Keratinocyte (primary cell): ENCODE measurements at regions not wholly inside any gene's neighbourhood (a gene's known extent, or its start where the extent isn't known, plus 50 kb on each side); places are given as distances from the start of the nearest gene placed in this dataset.

Source experiments
- DNase-seq: peaks from one replicate; pipeline ENCODE4 v3.0.0-alpha.2; 2011; ENCODE audit warnings: low read depth, missing footprints, low spot score
- FAIRE-seq: peaks from 2 replicates; lab custom pipeline; 2011; peaks lifted over from hg19 to GRCh38; lab: Jason Lieb, UNC
- H2AFZ ChIP-seq: 2 replicates; pipeline ENCODE4 v1.6.0; 2012; ENCODE audit warnings: low read length, control low read depth, inconsistent platforms; ENCODE audit not compliant: control insufficient read depth
- H3K27ac ChIP-seq: 2 replicates; pipeline ENCODE4 v1.5.1; 2011; ENCODE audit warnings: low read length; ENCODE audit not compliant: control insufficient read depth, insufficient read depth
- H3K27me3 ChIP-seq: 3 replicates; pipeline ENCODE4 v1.6.0; 2011; ENCODE audit warnings: low read length; ENCODE audit not compliant: control insufficient read depth, insufficient read depth; ENCODE audit errors: extremely low read depth
- H3K36me3 ChIP-seq, 2 experiments: 2 replicates in 1 of 2; 3 replicates in 1 of 2; pipeline ENCODE4 v1.5.1; 2011; ENCODE audit warnings: low read length in 2 of 2, mild to moderate bottlenecking in 1 of 2; ENCODE audit not compliant: control insufficient read depth in 2 of 2, insufficient read depth in 2 of 2; ENCODE audit errors: extremely low read depth in 1 of 2
- H3K4me1 ChIP-seq: 3 replicates; pipeline ENCODE4 v1.5.1; 2011; ENCODE audit warnings: low read length; ENCODE audit not compliant: control insufficient read depth, insufficient read depth; ENCODE audit errors: extremely low read depth
- H3K4me2 ChIP-seq: 3 replicates; pipeline ENCODE4 v1.6.0; 2011; ENCODE audit warnings: low read depth, low read length; ENCODE audit not compliant: control insufficient read depth, insufficient read depth; ENCODE audit errors: extremely low read depth
- H3K4me3 ChIP-seq, 3 experiments: fragments of 200-600 bp in 1 of 3; sonication (generic) in 1 of 3; 2 replicates in 2 of 3; 3 replicates in 1 of 3; pipeline ENCODE4 v1.5.1; 2011 to 2016; ENCODE audit warnings: low read length in 3 of 3, mild to moderate bottlenecking in 3 of 3, control low read depth in 2 of 3, inconsistent platforms in 1 of 3, low read depth in 1 of 3, mixed read lengths in 1 of 3, mixed run types in 1 of 3, moderate library complexity in 1 of 3; ENCODE audit not compliant: control insufficient read depth in 2 of 3, insufficient read depth in 2 of 3; ENCODE audit errors: extremely low read depth in 1 of 3
- H3K79me2 ChIP-seq: 2 replicates; pipeline ENCODE4 v1.6.0; 2012; ENCODE audit warnings: low read length; ENCODE audit not compliant: control insufficient read depth, insufficient read depth
- H3K9ac ChIP-seq: 3 replicates; pipeline ENCODE4 v1.6.0; 2011; ENCODE audit warnings: low read length; ENCODE audit not compliant: control insufficient read depth, insufficient read depth; ENCODE audit errors: extremely low read depth
- H3K9me1 ChIP-seq: 3 replicates; pipeline ENCODE4 v1.6.0; 2011; ENCODE audit warnings: low read length; ENCODE audit not compliant: control insufficient read depth, insufficient read depth; ENCODE audit errors: extremely low read depth
- H3K9me3 ChIP-seq: 2 replicates; pipeline ENCODE4 v1.5.1; 2012; ENCODE audit warnings: low read depth, low read length; ENCODE audit not compliant: control insufficient read depth
- H4K20me1 ChIP-seq: 3 replicates; pipeline ENCODE4 v1.6.0; 2011; ENCODE audit warnings: low read length; ENCODE audit not compliant: control insufficient read depth, insufficient read depth; ENCODE audit errors: extremely low read depth
- CTCF ChIP-seq, 3 experiments: IDR thresholded peaks in 1 of 3; conservative IDR thresholded peaks in 1 of 3; optimal IDR thresholded peaks in 1 of 3; 2 replicates in 2 of 3; 3 replicates in 1 of 3; pipeline versions ENCODE3 to v1.5.1; 2011; ENCODE audit warnings: low read length in 3 of 3, mild to moderate bottlenecking in 3 of 3, moderate library complexity in 2 of 3, control low read depth in 1 of 3, inconsistent platforms in 1 of 3; ENCODE audit not compliant: insufficient read depth in 2 of 3; ENCODE audit errors: extremely low read depth in 1 of 3
- EZH2 ChIP-seq: IDR thresholded peaks from one replicate; pipeline ENCODE4 v1.6.1; 2012; ENCODE audit warnings: inconsistent platforms, mild to moderate bottlenecking, low read length, moderate library complexity
- dilution Hi-C: fragments of 300-500 bp; cut with MboI; formaldehyde crosslinking; loops from one replicate; pipeline ENCODE4 v1.7.0; 2020; ENCODE audit warnings: low sequenced_read_pairs; ENCODE audit not compliant: extremely low pct_ligation_motif_present

GRCh38 chr6:103231181-103231580 lies 1628.5 kb downstream of the HACE1 start:
- Histone ChIP-seq H2AFZ (no peak overlapping the region), H3K9me1 (no peaks in the 10 kb centered on the region)

GRCh38 chr6:103215847-103216246 lies 1643.9 kb downstream of the HACE1 start:
- H3K9me1 ChIP-seq = no peaks in the 10 kb centered on the region
- H3K9me3 ChIP-seq = no peaks in the 10 kb centered on the region
- no peaks in the 10 kb centered on the region for H3K4me1 ChIP-seq
- H3K36me3 ChIP-seq = no peaks in the 10 kb centered on the region
- no peak overlapping the region for H3K27ac ChIP-seq
- H3K9ac ChIP-seq = no peak overlapping the region
- DNase-seq (no peak), FAIRE-seq (no peak)
- no peaks in the 10 kb centered on the region for H3K27me3 ChIP-seq
- no peak overlapping the region for H2AFZ ChIP-seq
- dilution Hi-C loops = no loop called here
- H4K20me1 ChIP-seq = no peaks in the 10 kb centered on the region
- TF ChIP-seq EZH2 = no peak
- TF ChIP-seq CTCF (optimal IDR thresholded peaks at IDR 0.05 in 1 of 3, IDR thresholded peaks at IDR 0.05 in 1 of 3, conservative IDR thresholded peaks at IDR 0.05 in 1 of 3; ENCODE audit: extremely low read depth in 1 of 3, insufficient read depth in 2 of 3, low read length in 3 of 3) = no peak
- no peak overlapping the region for H3K4me2 ChIP-seq
- H3K79me2 ChIP-seq = no peaks in the 10 kb centered on the region
- H3K4me3 ChIP-seq = no peak overlapping the region

More at GRCh38 chr6:103231181-103231580, 1628.5 kb downstream of the HACE1 start:
- no peaks in the 10 kb centered on the region for H3K36me3 ChIP-seq
- no peak overlapping the region for H3K4me3 ChIP-seq
- no peaks in the 10 kb centered on the region for H3K27me3 ChIP-seq
- TF ChIP-seq EZH2 = no peak
- no peak for FAIRE-seq
- no peak overlapping the region for H3K27ac ChIP-seq
- no peaks in the 10 kb centered on the region for H4K20me1 ChIP-seq
- dilution Hi-C loops = no loop called here
- no peaks in the 10 kb centered on the region for H3K9me3 ChIP-seq
- no peak overlapping the region for H3K9ac ChIP-seq
- no peak for DNase-seq
- H3K4me2 ChIP-seq = no peak overlapping the region
- H3K4me1 ChIP-seq = no peaks in the 10 kb centered on the region
- no peaks in the 10 kb centered on the region for H3K79me2 ChIP-seq

GRCh38 chr6:103210686-103211085 lies 1649.0 kb downstream of the HACE1 start:
- Histone ChIP-seq H3K4me1 (no peaks in the 10 kb centered on the region), H3K4me2 (no peak overlapping the region), H3K9me1 (no peaks in the 10 kb centered on the region), H3K79me2 (no peaks in the 10 kb centered on the region), H4K20me1 (no peaks in the 10 kb centered on the region), H3K36me3 (no peaks in the 10 kb centered on the region), H3K27ac (no peak overlapping the region), H3K9me3 (no peaks in the 10 kb centered on the region), H3K27me3 (no peaks in the 10 kb centered on the region), H3K4me3 (no peak overlapping the region), H2AFZ (no peak overlapping the region), H3K9ac (no peak overlapping the region)
- DNase-seq (no peak), FAIRE-seq (no peak)
- TF ChIP-seq CTCF (optimal IDR thresholded peaks at IDR 0.05 in 1 of 3, IDR thresholded peaks at IDR 0.05 in 1 of 3, conservative IDR thresholded peaks at IDR 0.05 in 1 of 3; ENCODE audit: extremely low read depth in 1 of 3, insufficient read depth in 2 of 3, low read length in 3 of 3) (no peak), EZH2 (no peak)
- dilution Hi-C loops = no loop called here
